A673 (cell line): ENCODE measurements at regions not wholly inside any gene's neighbourhood (a gene's known extent, or its start where the extent isn't known, plus 50 kb on each side); places are given as distances from the start of the nearest gene placed in this dataset.

Experiments
- BruUV-seq: library from RNA; stranded (reverse); fragments of 400-500 nt; replicated peaks from 2 replicates; lab custom pipeline; 2021; lab: Mats Ljungman, UMichigan
- CTCF ChIA-PET: fragments of 300-600 bp; sonication (Branson Sonifier 250); formaldehyde crosslinking; loops from one replicate; lab custom pipeline; 2022; ENCODE audit warnings: antibody characterized with exemption; lab: Charles Lee
- POLR2A ChIA-PET: fragments of 300-600 bp; sonication (Branson Sonifier 250); formaldehyde crosslinking; loops from one replicate; lab custom pipeline; 2022; ENCODE audit warnings: antibody characterized with exemption; ENCODE audit not compliant: low non-redundant PET; lab: Charles Lee
- DNase-seq: peaks from one replicate; pipeline ENCODE4 v3.0.0-alpha.2; 2015; ENCODE audit warnings: low spot score
- H3K27ac ChIP-seq: fragments of 200-600 bp; sonication (generic); 2 replicates; pipeline ENCODE4 v1.5.1; 2016; ENCODE audit warnings: mixed run types, low read depth, mild to moderate bottlenecking, mixed read lengths, antibody characterized with exemption, low read length; ENCODE audit not compliant: poor library complexity, severe bottlenecking
- H3K27me3 ChIP-seq: fragments of 200-600 bp; sonication (generic); replicated peaks from 2 replicates; pipeline ENCODE4 v1.6.1; 2017; ENCODE audit warnings: mixed run types, low read depth, mild to moderate bottlenecking, mixed read lengths, antibody characterized with exemption, low read length; ENCODE audit not compliant: insufficient read depth, poor library complexity
- H3K36me3 ChIP-seq: fragments of 200-600 bp; sonication (generic); 2 replicates; pipeline ENCODE4 v1.6.1; 2016; ENCODE audit warnings: mixed run types, mild to moderate bottlenecking, mixed read lengths, antibody characterized with exemption, low read length; ENCODE audit not compliant: insufficient read depth, poor library complexity, severe bottlenecking
- H3K4me1 ChIP-seq: fragments of 200-600 bp; sonication (generic); 2 replicates; pipeline ENCODE4 v1.6.1; 2017; ENCODE audit warnings: mixed run types, mild to moderate bottlenecking, mixed read lengths, antibody characterized with exemption, low read length; ENCODE audit not compliant: insufficient read depth, poor library complexity, severe bottlenecking
- H3K4me3 ChIP-seq: fragments of 200-600 bp; sonication (generic); 2 replicates; pipeline ENCODE4 v1.5.1; 2016; ENCODE audit warnings: low read depth, mixed run types, mild to moderate bottlenecking, mixed read lengths, low read length; ENCODE audit not compliant: poor library complexity, severe bottlenecking
- H3K9me3 ChIP-seq: fragments of 200-600 bp; sonication (generic); 2 replicates; pipeline ENCODE4 v1.6.1; 2016; ENCODE audit warnings: mixed run types, low read depth, mild to moderate bottlenecking, mixed read lengths, antibody characterized with exemption, low read length; ENCODE audit not compliant: poor library complexity, severe bottlenecking
- CTCF ChIP-seq: fragments of 300-800, 200-600 bp; sonication (generic); conservative IDR thresholded peaks from 2 replicates; pipeline ENCODE4 v1.5.1; 2017; ENCODE audit warnings: low read depth, mild to moderate bottlenecking, antibody characterized with exemption, low read length, moderate library complexity, mixed read lengths
- EZH2 ChIP-seq: fragments of 200-600 bp; sonication (generic); IDR thresholded peaks from 2 replicates; pipeline ENCODE4 v1.6.1; 2017; ENCODE audit warnings: borderline replicate concordance, low read depth, mild to moderate bottlenecking, mixed read lengths, antibody characterized with exemption, low read length; ENCODE audit not compliant: poor library complexity, severe bottlenecking
- intact Hi-C: fragments of 100-400 bp; cut with micrococcal nuclease; formaldehyde crosslinking; loops from one replicate; pipeline ENCODE4 v1.10.0; 2022; ENCODE audit not compliant: unreplicated experiment

DNA sequence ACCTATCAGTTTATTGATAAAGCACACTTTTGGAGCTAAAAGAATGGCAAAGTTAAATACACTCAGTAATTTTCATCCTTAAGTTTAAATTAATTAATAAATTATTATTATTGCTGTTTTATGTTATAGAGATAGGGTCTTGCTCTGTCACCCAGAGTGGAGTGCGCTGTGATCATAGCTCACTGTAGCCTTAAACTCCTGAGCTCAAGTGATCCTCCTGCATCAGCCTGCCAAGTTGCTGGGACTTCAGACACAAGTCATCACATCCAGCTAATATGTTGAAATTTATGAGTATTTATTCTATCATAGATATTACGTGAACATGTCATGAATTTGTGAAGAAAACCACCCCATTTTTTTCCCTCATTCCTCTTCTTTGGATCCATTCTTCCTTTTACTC is 64.2 kb downstream of the GJA1 start:
- intact Hi-C loops: no loop called here
- H3K4me3 ChIP-seq: no peak overlapping the region
- no TSS peak for BruUV-seq
- H3K36me3 ChIP-seq: no peaks in the 10 kb centered on the region
- H3K27ac ChIP-seq: no peak overlapping the region
- H3K4me1 ChIP-seq: no peaks in the 10 kb centered on the region
- ChIA-PET POLR2A (no interaction called here), CTCF (no interaction called here)
- no peak for DNase-seq
- TF ChIP-seq CTCF (no peak), EZH2 (no peak)
- no peaks in the 10 kb centered on the region for H3K27me3 ChIP-seq
- no peaks in the 10 kb centered on the region for H3K9me3 ChIP-seq

- Histone ChIP-seq H3K27ac (no peak overlapping the region), H3K9me3 (no peaks in the 10 kb centered on the region), H3K4me1 (no peaks in the 10 kb centered on the region), H3K4me3 (no peak overlapping the region), H3K36me3 (no peaks in the 10 kb centered on the region), H3K27me3 (no peaks in the 10 kb centered on the region)
- no peak for TF ChIP-seq EZH2
- no peak for TF ChIP-seq CTCF
- BruUV-seq: no TSS peak
- POLR2A ChIA-PET: no interaction called here
- DNase-seq: no peak
- intact Hi-C loops: no loop called here
- CTCF ChIA-PET: no interaction called here
These were observed 68.1 kb downstream of the GJA1 start for GRCh38 chr6:121503589-121503991.

DNA sequence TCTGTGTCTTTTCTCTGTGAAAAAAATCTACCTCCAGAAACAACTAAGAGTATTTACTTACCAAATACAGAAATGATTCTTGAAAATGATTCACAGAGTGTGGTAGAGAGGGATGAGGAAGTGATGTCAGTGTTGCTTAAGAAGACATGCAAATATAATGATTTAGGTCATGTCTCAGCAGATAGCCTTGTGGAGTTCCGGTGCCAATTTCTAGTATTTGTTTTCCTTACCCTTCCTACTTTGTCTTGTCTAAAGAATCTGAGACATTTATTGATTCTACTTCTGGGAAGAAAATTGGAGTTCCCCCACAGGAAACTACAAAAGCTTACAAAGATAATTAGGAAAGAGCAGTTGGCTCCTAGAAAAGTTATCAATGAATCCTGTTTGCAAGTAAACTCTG is 68.8 kb downstream of the GJA1 start:
- Histone ChIP-seq H3K27me3 (no peaks in the 10 kb centered on the region), H3K4me3 (no peak overlapping the region), H3K27ac (no peak overlapping the region), H3K9me3 (no peaks in the 10 kb centered on the region), H3K4me1 (no peaks in the 10 kb centered on the region), H3K36me3 (no peaks in the 10 kb centered on the region)
- no TSS peak for BruUV-seq
- CTCF ChIA-PET: no interaction called here
- POLR2A ChIA-PET: no interaction called here
- peak; percentile 28 for DNase-seq
- intact Hi-C loops: no loop called here
- TF ChIP-seq EZH2 (no peak), CTCF (no peak)
